ENCODE measurements at regions not wholly inside any gene's neighbourhood (a gene's known extent, or its start where the extent isn't known, plus 50 kb on each side); places are given as distances from the start of the nearest gene placed in this dataset.
A peak's percentile ranks its signal among the peaks of the same experiment; 100 is the strongest.
"Not testable (repeated sequence)": the region's sequence is repeated elsewhere in the genome, so short reads cannot be mapped to it uniquely, and the experiment has no call there.

DNA sequence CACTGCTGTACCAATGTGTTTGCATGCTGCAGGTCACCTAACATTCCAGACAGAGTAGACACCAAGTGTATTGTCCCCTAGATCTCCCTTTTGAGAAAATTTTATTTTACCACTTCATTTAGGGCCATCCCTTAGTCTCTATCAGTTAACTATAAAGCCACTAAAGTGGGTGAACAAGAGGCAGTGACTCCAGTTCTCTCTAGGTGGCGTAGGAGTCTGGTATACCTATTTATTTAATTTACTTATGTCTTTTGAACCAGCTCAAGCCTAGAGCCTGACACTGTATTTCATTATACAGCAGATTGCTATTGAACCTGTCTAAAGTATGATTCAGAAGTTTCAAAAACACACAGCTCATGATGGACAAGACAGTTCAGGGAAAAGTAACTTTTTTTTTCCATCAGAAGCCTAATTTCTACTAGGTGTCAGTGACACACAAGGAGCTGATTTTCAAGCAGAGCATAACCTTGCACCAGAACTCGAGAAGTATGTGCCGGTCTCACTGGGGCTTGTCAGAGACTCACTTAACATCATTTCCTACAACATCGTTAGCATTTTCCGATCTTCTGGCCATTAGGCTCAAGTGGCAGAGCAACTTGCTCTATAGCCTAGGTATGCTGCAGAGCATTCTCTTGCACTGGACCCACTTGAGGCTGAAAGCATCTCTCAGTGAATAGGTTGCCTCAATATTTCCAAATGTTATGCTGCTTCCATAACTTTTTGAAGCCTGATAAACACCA is 175.4 kb downstream of the CDC14C start:
- Histone ChIP-seq H3K27ac (ENCODE audit: low read depth in 1 of 2, low read length in 2 of 2) (no peak overlapping the region), H3K4me1 (ENCODE audit: control insufficient read depth in 4 of 4, insufficient read depth in 4 of 4, low read length in 3 of 4) (no peaks in the 10 kb centered on the region), H3K9me3 (ENCODE audit: control insufficient read depth in 4 of 4, low read length in 3 of 4) (no peaks in the 10 kb centered on the region), H3K4me3 (ENCODE audit: low read depth in 1 of 3, low read length in 3 of 3) (no peak overlapping the region), H3K27me3 (ENCODE audit: control insufficient read depth in 4 of 4, insufficient read depth in 4 of 4, low read length in 3 of 4) (no peaks in the 10 kb centered on the region), H3K9ac (ENCODE audit: low read depth in 1 of 2, low read length in 2 of 2) (no peak overlapping the region), H3K36me3 (ENCODE audit: control insufficient read depth in 4 of 4, insufficient read depth in 3 of 4, low read depth in 1 of 4, low read length in 3 of 4) (no peaks in the 10 kb centered on the region)
- no peak for DNase-seq (ENCODE audit: low spot score)
- WGBS: 73% methylated on average over 5 of the region's 5 CpGs
- peak in 1 of 2 donors; percentile 31 for TF ChIP-seq RAD21 (IDR thresholded peaks at IDR 0.05)
- no peak for TF ChIP-seq SP1 (IDR thresholded peaks at IDR 0.05)

DNA sequence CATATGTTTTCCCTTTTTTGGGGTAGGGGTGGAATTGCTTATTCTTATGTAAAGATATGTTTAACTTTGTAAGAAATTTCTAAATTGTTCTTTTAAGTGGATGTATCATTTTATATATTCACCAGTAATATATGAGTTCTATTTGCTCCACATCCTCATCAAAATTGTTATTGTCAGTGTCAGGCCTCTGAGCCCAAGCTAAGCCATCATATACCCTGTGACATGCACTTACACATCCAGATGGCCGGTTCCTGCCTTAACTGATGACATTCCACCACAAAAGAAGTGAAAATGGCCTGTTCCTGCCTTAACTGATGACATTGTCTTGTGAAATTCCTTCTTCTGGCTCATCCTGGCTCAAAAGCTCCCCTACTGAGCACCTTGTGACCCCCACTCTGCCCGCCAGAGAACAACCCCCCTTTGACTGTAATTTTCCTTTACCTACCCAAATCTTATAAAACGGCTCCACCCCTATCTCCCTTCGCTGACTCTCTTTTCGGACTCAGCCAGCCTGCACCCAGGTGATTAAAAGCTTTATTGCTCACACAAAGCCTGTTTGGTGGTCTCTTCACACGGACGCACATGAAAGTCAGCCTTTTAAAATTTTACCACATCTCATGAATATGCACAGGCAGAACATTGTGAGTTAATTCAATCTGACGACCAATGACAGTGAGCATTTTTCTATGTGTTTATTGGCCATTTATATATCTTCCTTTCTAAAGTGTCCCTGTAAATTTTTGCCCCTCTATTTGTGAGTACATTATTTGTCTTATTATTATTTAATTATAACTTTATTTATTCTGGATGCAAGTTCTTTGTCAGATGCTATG is 176.8 kb downstream of the CDC14C start:
- not testable (repeated sequence) for H3K27ac ChIP-seq (ENCODE audit: low read depth in 1 of 2, low read length in 2 of 2); H3K9ac ChIP-seq (ENCODE audit: low read depth in 1 of 2, low read length in 2 of 2); H3K4me1 ChIP-seq (ENCODE audit: control insufficient read depth in 4 of 4, insufficient read depth in 4 of 4, low read length in 3 of 4); DNase-seq (ENCODE audit: low spot score); H3K9me3 ChIP-seq (ENCODE audit: control insufficient read depth in 4 of 4, low read length in 3 of 4); H3K36me3 ChIP-seq (ENCODE audit: control insufficient read depth in 4 of 4, insufficient read depth in 3 of 4, low read depth in 1 of 4, low read length in 3 of 4); H3K4me3 ChIP-seq (ENCODE audit: low read depth in 1 of 3, low read length in 3 of 3); H3K27me3 ChIP-seq (ENCODE audit: control insufficient read depth in 4 of 4, insufficient read depth in 4 of 4, low read length in 3 of 4)
- 28% methylated on average over 8 of the region's 8 CpGs for WGBS

DNA sequence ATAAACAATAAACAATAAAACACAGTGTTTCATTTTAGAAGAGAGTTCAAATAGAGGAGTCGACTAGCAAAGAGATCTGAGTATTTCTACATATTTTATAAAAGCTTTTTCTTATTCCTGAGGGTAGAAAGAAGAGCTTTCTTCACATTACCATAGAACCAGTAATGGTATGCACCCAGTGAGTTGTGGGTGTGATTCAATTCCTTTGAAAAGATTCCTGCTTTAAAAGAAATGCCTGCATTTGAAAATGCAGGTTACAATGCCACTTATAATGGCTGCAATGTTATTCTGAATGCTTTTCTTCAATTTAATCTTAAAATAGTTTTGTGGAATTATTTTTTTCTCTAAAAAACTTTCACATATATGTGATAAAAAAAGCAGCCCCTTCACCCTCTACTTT is 178.1 kb downstream of the CDC14C start:
- Histone ChIP-seq H3K27me3 (ENCODE audit: control insufficient read depth in 4 of 4, insufficient read depth in 4 of 4, low read length in 3 of 4) (no peaks in the 10 kb centered on the region), H3K9me3 (ENCODE audit: control insufficient read depth in 4 of 4, low read length in 3 of 4) (no peaks in the 10 kb centered on the region), H3K4me1 (ENCODE audit: control insufficient read depth in 4 of 4, insufficient read depth in 4 of 4, low read length in 3 of 4) (no peaks in the 10 kb centered on the region), H3K27ac (ENCODE audit: low read depth in 1 of 2, low read length in 2 of 2) (no peak overlapping the region), H3K4me3 (ENCODE audit: low read depth in 1 of 3, low read length in 3 of 3) (no peak overlapping the region), H3K9ac (ENCODE audit: low read depth in 1 of 2, low read length in 2 of 2) (no peak overlapping the region), H3K36me3 (ENCODE audit: control insufficient read depth in 4 of 4, insufficient read depth in 3 of 4, low read depth in 1 of 4, low read length in 3 of 4) (no peaks in the 10 kb centered on the region)
- no peak for TF ChIP-seq HNF4G (IDR thresholded peaks at IDR 0.05)
- no peak for DNase-seq (ENCODE audit: low spot score)
- 10% methylated on average over 1 of the region's 1 CpG for WGBS

DNA sequence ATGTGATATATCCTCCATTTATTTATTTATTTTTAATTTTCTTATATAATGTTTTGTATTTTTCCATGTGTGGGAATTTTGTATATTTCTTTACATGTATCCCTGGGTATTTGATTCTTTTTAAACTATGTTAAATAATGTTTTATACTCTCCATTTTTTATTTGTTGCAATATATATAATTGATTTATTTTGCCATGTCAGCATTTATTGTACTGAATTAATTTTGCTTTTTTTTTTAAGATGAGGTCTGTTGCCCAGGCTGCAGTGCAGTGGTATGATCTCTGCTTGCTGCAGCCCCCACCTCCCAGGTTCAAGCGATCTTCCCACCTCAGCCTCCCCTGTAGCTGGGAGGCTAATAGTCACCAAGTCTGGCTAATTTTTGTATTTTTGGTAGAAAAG is 187.4 kb downstream of the CDC14C start:
- Histone ChIP-seq H3K9ac (ENCODE audit: low read depth in 1 of 2, low read length in 2 of 2) (no peak overlapping the region), H3K27me3 (ENCODE audit: control insufficient read depth in 4 of 4, insufficient read depth in 4 of 4, low read length in 3 of 4) (no peaks in the 10 kb centered on the region), H3K4me1 (ENCODE audit: control insufficient read depth in 4 of 4, insufficient read depth in 4 of 4, low read length in 3 of 4) (no peaks in the 10 kb centered on the region), H3K9me3 (ENCODE audit: control insufficient read depth in 4 of 4, low read length in 3 of 4) (no peaks in the 10 kb centered on the region), H3K36me3 (ENCODE audit: control insufficient read depth in 4 of 4, insufficient read depth in 3 of 4, low read depth in 1 of 4, low read length in 3 of 4) (no peaks in the 10 kb centered on the region), H3K4me3 (ENCODE audit: low read depth in 1 of 3, low read length in 3 of 3) (no peak overlapping the region), H3K27ac (ENCODE audit: low read depth in 1 of 2, low read length in 2 of 2) (no peak overlapping the region)
- no peak for DNase-seq (ENCODE audit: low spot score)
- 96% methylated on average over 1 of the region's 1 CpG for WGBS
- TF ChIP-seq HNF4A (conservative IDR thresholded peaks at IDR 0.05) (no peak), JUND (IDR thresholded peaks at IDR 0.05) (no peak), EGR1 (IDR thresholded peaks at IDR 0.05; ENCODE audit: low read depth in 2 of 2) (no peak), FOXA1 (IDR thresholded peaks at IDR 0.05) (no peak), HNF4G (IDR thresholded peaks at IDR 0.05) (no peak), SP1 (IDR thresholded peaks at IDR 0.05) (no peak), RXRA (IDR thresholded peaks at IDR 0.05) (no peak), NR2F2 (IDR thresholded peaks at IDR 0.05) (no peak), RAD21 (IDR thresholded peaks at IDR 0.05) (no peak), FOXA2 (IDR thresholded peaks at IDR 0.05) (no peak), GABPA (IDR thresholded peaks at IDR 0.05 in 1 of 2, conservative IDR thresholded peaks at IDR 0.05 in 1 of 2) (no peak)
- TF ChIP-seq, protein P1, sequence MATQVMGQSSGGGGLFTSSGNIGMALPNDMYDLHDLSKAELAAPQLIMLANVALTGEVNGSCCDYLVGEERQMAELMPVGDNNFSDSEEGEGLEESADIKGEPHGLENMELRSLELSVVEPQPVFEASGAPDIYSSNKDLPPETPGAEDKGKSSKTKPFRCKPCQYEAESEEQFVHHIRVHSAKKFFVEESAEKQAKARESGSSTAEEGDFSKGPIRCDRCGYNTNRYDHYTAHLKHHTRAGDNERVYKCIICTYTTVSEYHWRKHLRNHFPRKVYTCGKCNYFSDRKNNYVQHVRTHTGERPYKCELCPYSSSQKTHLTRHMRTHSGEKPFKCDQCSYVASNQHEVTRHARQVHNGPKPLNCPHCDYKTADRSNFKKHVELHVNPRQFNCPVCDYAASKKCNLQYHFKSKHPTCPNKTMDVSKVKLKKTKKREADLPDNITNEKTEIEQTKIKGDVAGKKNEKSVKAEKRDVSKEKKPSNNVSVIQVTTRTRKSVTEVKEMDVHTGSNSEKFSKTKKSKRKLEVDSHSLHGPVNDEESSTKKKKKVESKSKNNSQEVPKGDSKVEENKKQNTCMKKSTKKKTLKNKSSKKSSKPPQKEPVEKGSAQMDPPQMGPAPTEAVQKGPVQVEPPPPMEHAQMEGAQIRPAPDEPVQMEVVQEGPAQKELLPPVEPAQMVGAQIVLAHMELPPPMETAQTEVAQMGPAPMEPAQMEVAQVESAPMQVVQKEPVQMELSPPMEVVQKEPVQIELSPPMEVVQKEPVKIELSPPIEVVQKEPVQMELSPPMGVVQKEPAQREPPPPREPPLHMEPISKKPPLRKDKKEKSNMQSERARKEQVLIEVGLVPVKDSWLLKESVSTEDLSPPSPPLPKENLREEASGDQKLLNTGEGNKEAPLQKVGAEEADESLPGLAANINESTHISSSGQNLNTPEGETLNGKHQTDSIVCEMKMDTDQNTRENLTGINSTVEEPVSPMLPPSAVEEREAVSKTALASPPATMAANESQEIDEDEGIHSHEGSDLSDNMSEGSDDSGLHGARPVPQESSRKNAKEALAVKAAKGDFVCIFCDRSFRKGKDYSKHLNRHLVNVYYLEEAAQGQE (IDR thresholded peaks at IDR 0.05): no peak
- TF ChIP-seq, protein P2, sequence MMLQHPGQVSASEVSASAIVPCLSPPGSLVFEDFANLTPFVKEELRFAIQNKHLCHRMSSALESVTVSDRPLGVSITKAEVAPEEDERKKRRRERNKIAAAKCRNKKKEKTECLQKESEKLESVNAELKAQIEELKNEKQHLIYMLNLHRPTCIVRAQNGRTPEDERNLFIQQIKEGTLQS (IDR thresholded peaks at IDR 0.05): no peak
- TF ChIP-seq, protein P3, sequence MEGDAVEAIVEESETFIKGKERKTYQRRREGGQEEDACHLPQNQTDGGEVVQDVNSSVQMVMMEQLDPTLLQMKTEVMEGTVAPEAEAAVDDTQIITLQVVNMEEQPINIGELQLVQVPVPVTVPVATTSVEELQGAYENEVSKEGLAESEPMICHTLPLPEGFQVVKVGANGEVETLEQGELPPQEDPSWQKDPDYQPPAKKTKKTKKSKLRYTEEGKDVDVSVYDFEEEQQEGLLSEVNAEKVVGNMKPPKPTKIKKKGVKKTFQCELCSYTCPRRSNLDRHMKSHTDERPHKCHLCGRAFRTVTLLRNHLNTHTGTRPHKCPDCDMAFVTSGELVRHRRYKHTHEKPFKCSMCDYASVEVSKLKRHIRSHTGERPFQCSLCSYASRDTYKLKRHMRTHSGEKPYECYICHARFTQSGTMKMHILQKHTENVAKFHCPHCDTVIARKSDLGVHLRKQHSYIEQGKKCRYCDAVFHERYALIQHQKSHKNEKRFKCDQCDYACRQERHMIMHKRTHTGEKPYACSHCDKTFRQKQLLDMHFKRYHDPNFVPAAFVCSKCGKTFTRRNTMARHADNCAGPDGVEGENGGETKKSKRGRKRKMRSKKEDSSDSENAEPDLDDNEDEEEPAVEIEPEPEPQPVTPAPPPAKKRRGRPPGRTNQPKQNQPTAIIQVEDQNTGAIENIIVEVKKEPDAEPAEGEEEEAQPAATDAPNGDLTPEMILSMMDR (IDR thresholded peaks at IDR 0.05; ENCODE audit: low read depth, low read length, missing input control): no peak
- TF ChIP-seq, protein P4, sequence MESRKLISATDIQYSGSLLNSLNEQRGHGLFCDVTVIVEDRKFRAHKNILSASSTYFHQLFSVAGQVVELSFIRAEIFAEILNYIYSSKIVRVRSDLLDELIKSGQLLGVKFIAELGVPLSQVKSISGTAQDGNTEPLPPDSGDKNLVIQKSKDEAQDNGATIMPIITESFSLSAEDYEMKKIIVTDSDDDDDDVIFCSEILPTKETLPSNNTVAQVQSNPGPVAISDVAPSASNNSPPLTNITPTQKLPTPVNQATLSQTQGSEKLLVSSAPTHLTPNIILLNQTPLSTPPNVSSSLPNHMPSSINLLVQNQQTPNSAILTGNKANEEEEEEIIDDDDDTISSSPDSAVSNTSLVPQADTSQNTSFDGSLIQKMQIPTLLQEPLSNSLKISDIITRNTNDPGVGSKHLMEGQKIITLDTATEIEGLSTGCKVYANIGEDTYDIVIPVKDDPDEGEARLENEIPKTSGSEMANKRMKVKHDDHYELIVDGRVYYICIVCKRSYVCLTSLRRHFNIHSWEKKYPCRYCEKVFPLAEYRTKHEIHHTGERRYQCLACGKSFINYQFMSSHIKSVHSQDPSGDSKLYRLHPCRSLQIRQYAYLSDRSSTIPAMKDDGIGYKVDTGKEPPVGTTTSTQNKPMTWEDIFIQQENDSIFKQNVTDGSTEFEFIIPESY (IDR thresholded peaks at IDR 0.05): no peak

Data from liver (tissue), 8 donors.